IMR-90 (cell line): ENCODE measurements at regions not wholly inside any gene's neighbourhood (a gene's known extent, or its start where the extent isn't known, plus 50 kb on each side); places are given as distances from the start of the nearest gene placed in this dataset.

Experiments used
- ATAC-seq: fragments of 200-7000 bp; cut with Tn5 transposase; 2 replicates; pipeline ENCODE4 v1.9.1; 2020; ENCODE audit warnings: low read depth, mild to moderate bottlenecking, moderate library complexity
- BruUV-seq: library from RNA; stranded (reverse); fragments of 400-500 nt; replicated peaks from 2 replicates; lab custom pipeline; 2021; lab: Mats Ljungman, UMichigan
- CTCF ChIA-PET: fragments of 300-600 bp; formaldehyde crosslinking; extraction: SDS; loops from one replicate; lab custom pipeline; 2021; ENCODE audit warnings: antibody characterized with exemption; lab: Yijun Ruan, JAX
- POLR2A ChIA-PET: fragments of 300-600 bp; sonication (Branson Sonifier 250); formaldehyde crosslinking; loops from one replicate; lab custom pipeline; 2022; ENCODE audit warnings: antibody characterized with exemption; ENCODE audit not compliant: unreplicated experiment; lab: Charles Lee
- DNase-seq: peaks from one replicate; pipeline ENCODE4 v3.0.0; 2013
- H2AFZ ChIP-seq: replicated peaks from 2 replicates; pipeline ENCODE3; 2013; ENCODE audit warnings: low read length, mild to moderate bottlenecking; ENCODE audit not compliant: poor library complexity
- H2AK5ac ChIP-seq: 2 replicates; pipeline ENCODE4 v1.6.1; 2013; ENCODE audit warnings: low read depth, low read length, inconsistent platforms
- H2AK9ac ChIP-seq: replicated peaks from 2 replicates; pipeline ENCODE3; 2013; ENCODE audit warnings: mild to moderate bottlenecking, low read depth, low read length, moderate library complexity; ENCODE audit not compliant: poor library complexity
- H2BK120ac ChIP-seq: 2 replicates; pipeline ENCODE4 v1.6.1; 2013; ENCODE audit warnings: low read depth, low read length, inconsistent platforms
- H2BK15ac ChIP-seq: 3 replicates; pipeline ENCODE4 v1.6.1; 2013; ENCODE audit warnings: low read depth, low read length, inconsistent platforms
- H2BK20ac ChIP-seq: 2 replicates; pipeline ENCODE4 v1.6.1; 2013; ENCODE audit warnings: low read depth, mild to moderate bottlenecking, inconsistent platforms, low read length, moderate library complexity
- H2BK5ac ChIP-seq: 2 replicates; pipeline ENCODE4 v1.6.1; 2013; ENCODE audit warnings: mild to moderate bottlenecking, low read depth, low read length, inconsistent platforms; ENCODE audit not compliant: poor library complexity, severe bottlenecking
- H3K14ac ChIP-seq: replicated peaks from 2 replicates; pipeline ENCODE4 v1.6.1; 2013; ENCODE audit warnings: low read depth, low read length, inconsistent platforms
- H3K18ac ChIP-seq: 2 replicates; pipeline ENCODE4 v1.6.1; 2013; ENCODE audit warnings: low read depth, low read length, control low read depth
- H3K23ac ChIP-seq: 2 replicates; pipeline ENCODE4 v1.6.1; 2013; ENCODE audit warnings: low read depth, low read length, inconsistent platforms
- H3K27ac ChIP-seq: 2 replicates; pipeline ENCODE4 v1.5.1; 2013; ENCODE audit warnings: mild to moderate bottlenecking, control low read depth, low read length; ENCODE audit not compliant: insufficient read depth
- H3K27me3 ChIP-seq: 2 replicates; pipeline ENCODE4 v1.6.1; 2013; ENCODE audit warnings: low read length; ENCODE audit not compliant: control insufficient read depth, insufficient read depth
- H3K36me3 ChIP-seq: 2 replicates; pipeline ENCODE4 v1.6.1; 2013; ENCODE audit warnings: low read length, mixed read lengths; ENCODE audit not compliant: control insufficient read depth, insufficient read depth
- H3K4ac ChIP-seq: 2 replicates; pipeline ENCODE4 v1.6.1; 2013; ENCODE audit warnings: low read depth, low read length, inconsistent platforms
- H3K4me1 ChIP-seq: 2 replicates; pipeline ENCODE4 v1.6.1; 2013; ENCODE audit warnings: low read length, mixed read lengths; ENCODE audit not compliant: control insufficient read depth, insufficient read depth
- H3K4me2 ChIP-seq: 2 replicates; pipeline ENCODE4 v1.6.1; 2013; ENCODE audit warnings: low read depth, mild to moderate bottlenecking, control low read depth, low read length, moderate library complexity
- H3K4me3 ChIP-seq: 2 replicates; pipeline ENCODE4 v1.5.1; 2013; ENCODE audit warnings: low read depth, mild to moderate bottlenecking, control low read depth, low read length, moderate library complexity; ENCODE audit not compliant: insufficient read depth
- H3K56ac ChIP-seq: 2 replicates; pipeline ENCODE4 v1.6.1; 2013; ENCODE audit warnings: low read length, inconsistent platforms; ENCODE audit not compliant: insufficient read depth; ENCODE audit errors: extremely low read depth
- H3K79me1 ChIP-seq, 2 experiments: 2 replicates each; pipeline ENCODE4 v1.6.1; 2013; ENCODE audit warnings: low read length in 2 of 2, inconsistent platforms in 1 of 2, low read depth in 1 of 2
- H3K9ac ChIP-seq: 2 replicates; pipeline ENCODE4 v1.6.1; 2013; ENCODE audit warnings: low read depth, low read length, control low read depth
- H3K9me1 ChIP-seq: 2 replicates; pipeline ENCODE4 v1.6.1; 2013; ENCODE audit warnings: low read length, inconsistent platforms; ENCODE audit not compliant: insufficient read depth
- H3K9me3 ChIP-seq: 2 replicates; pipeline ENCODE4 v1.6.1; 2013; ENCODE audit warnings: low read length; ENCODE audit not compliant: control insufficient read depth, insufficient read depth
- H4K20me1 ChIP-seq: 2 replicates; pipeline ENCODE4 v1.6.1; 2013; ENCODE audit warnings: low read length, inconsistent platforms; ENCODE audit not compliant: insufficient read depth
- H4K5ac ChIP-seq: 2 replicates; pipeline ENCODE4 v1.6.1; 2013; ENCODE audit warnings: mild to moderate bottlenecking, low read depth, low read length, control low read depth
- H4K8ac ChIP-seq, 2 experiments: 2 replicates each; pipeline ENCODE4 v1.6.1; 2013; ENCODE audit warnings: low read depth in 2 of 2, low read length in 2 of 2, control low read depth in 1 of 2, inconsistent platforms in 1 of 2
- H4K91ac ChIP-seq: 2 replicates; pipeline ENCODE4 v1.6.1; 2013; ENCODE audit warnings: low read depth, low read length, inconsistent platforms; ENCODE audit not compliant: insufficient read depth
- MAFK ChIP-seq: IDR thresholded peaks from 2 replicates; pipeline ENCODE4 v1.6.1; 2012; ENCODE audit warnings: low read depth, low read length, improper control_type of control experiment
- USF2 ChIP-seq: fragments of 150-350 bp; IDR thresholded peaks from 2 replicates; pipeline ENCODE4 v1.6.1; 2017; ENCODE audit warnings: mild to moderate bottlenecking, antibody characterized with exemption, low read length, low read depth
- WGBS, 2 experiments: methylation state at CpG; one replicate each; pipeline versions ENCODE4 v1.1.5 to v1.1.7; 2013; ENCODE audit warnings: missing lambda C conversion rate in 2 of 2; ENCODE audit not compliant: insufficient read length in 1 of 2; ENCODE audit errors: extremely low coverage in 2 of 2; 5-methylcytosine and 5-hydroxymethylcytosine counted together
- dilution Hi-C: fragments of 300-500 bp; cut with HindIII; formaldehyde crosslinking; loops from one replicate; pipeline ENCODE4 v1.14.3; 2018; ENCODE audit warnings: low sequenced_read_pairs; ENCODE audit not compliant: unreplicated experiment
- in situ Hi-C: fragments of 300-500 bp; cut with MboI; formaldehyde crosslinking; loops from 3 replicates; pipeline ENCODE4 v1.14.3; 2019; ENCODE audit warnings: low sequenced_read_pairs, inconsistent platforms, mixed read lengths
- intact Hi-C: fragments of 100-400 bp; cut with micrococcal nuclease; formaldehyde crosslinking; loops from 2 replicates; pipeline ENCODE4 v1.10.0; 2022

- peak overlapping the region; percentile 62; the same call in 1 of the 2 replicates for H3K4ac ChIP-seq
- peaks cover 9% of the 10 kb centered on the region for H3K4me1 ChIP-seq
- BruUV-seq = no TSS peak
- POLR2A ChIA-PET = no interaction called here
- ATAC-seq = peak; percentile 12; the same call in 1 of the 2 replicates
- H2AFZ ChIP-seq = no peak overlapping the region
- H2BK20ac ChIP-seq = peak overlapping the region; percentile 14; the same call in 1 of the 2 replicates
- H2BK15ac ChIP-seq = peak overlapping the region; percentile 28; the same call in 1 of the 3 replicates
- H3K27ac ChIP-seq = no peak overlapping the region
- no peak overlapping the region for H3K4me2 ChIP-seq
- peak; percentile 17; the same call in 1 of the 2 replicates for TF ChIP-seq MAFK
- no peak for TF ChIP-seq USF2
- H3K36me3 ChIP-seq = no peaks in the 10 kb centered on the region
- intact Hi-C loops (no loop called here), in situ Hi-C loops (no loop called here), dilution Hi-C loops (no loop called here)
- H3K14ac ChIP-seq = 0 out of 2 replicates have a peak overlapping the region, but pooled peaks have one; percentile 31
- H3K27me3 ChIP-seq = no peaks in the 10 kb centered on the region
- H2BK5ac ChIP-seq = no peak overlapping the region
- no peak overlapping the region for H3K4me3 ChIP-seq
- H3K56ac ChIP-seq = no peak overlapping the region
- peaks cover 9% of the 10 kb centered on the region for H3K9me1 ChIP-seq
- peaks cover 18 to 52% of the 10 kb centered on the region in 2 experiments for H3K79me1 ChIP-seq
- 100% methylated on average over 1 of the region's 7 CpGs; no CpG with 5 or more reads in 1 of the 2 experiments for WGBS, 2 experiments
- peaks cover 4% of the 10 kb centered on the region; the same call in 1 of the 2 replicates for H4K20me1 ChIP-seq
- H2BK120ac ChIP-seq = peak overlapping the region; percentile 53
- DNase-seq = no peak
- peak overlapping the region; percentile 61; the same call in 1 of the 2 replicates for H3K18ac ChIP-seq
- 0 out of 4 replicates have a peak overlapping the region, but pooled peaks of 1 of the 2 experiments have one; percentile 18 for H4K8ac ChIP-seq
- H4K5ac ChIP-seq = peak overlapping the region; percentile 58; the same call in 1 of the 2 replicates
- no peak overlapping the region for H2AK9ac ChIP-seq
- H2AK5ac ChIP-seq = peak overlapping the region; percentile 74; the same call in 1 of the 2 replicates
- H3K23ac ChIP-seq = no peak overlapping the region
- H3K9me3 ChIP-seq = no peaks in the 10 kb centered on the region
- H3K9ac ChIP-seq = no peak overlapping the region
- CTCF ChIA-PET = no interaction called here
- H4K91ac ChIP-seq = peak overlapping the region; percentile 48; the same call in 1 of the 2 replicates
These were observed 77.8 kb downstream of the ZNF608 start for GRCh38 chr5:124668353-124669299.
